ENCODE measurements at regions not wholly inside any gene's neighbourhood (a gene's known extent, or its start where the extent isn't known, plus 50 kb on each side); places are given as distances from the start of the nearest gene placed in this dataset.

- no peak for TF ChIP-seq CTCF (IDR thresholded peaks at IDR 0.05)
- no peak for TF ChIP-seq EZH2 (IDR thresholded peaks at IDR 0.05)
Observed at GRCh38 chr13:110055089-110055488, 251.9 kb downstream of the COL4A1 start.

Data from neural progenitor cell (in vitro differentiated cells).